GM13977 (cell line): ENCODE measurements at regions not wholly inside any gene's neighbourhood (a gene's known extent, or its start where the extent isn't known, plus 50 kb on each side); places are given as distances from the start of the nearest gene placed in this dataset.

ENCODE experiments used
- DNase-seq: peaks from one replicate; pipeline ENCODE4 v3.0.0; 2012; ENCODE audit warnings: low spot score
- CTCF ChIP-seq: IDR thresholded peaks from 2 replicates; pipeline ENCODE4 v1.5.1; 2012; ENCODE audit warnings: mild to moderate bottlenecking, control low read depth; ENCODE audit not compliant: insufficient read depth; ENCODE audit errors: extremely low read depth, missing control alignments
- in situ Hi-C: fragments of 300-500 bp; cut with MboI; formaldehyde crosslinking; loops from one replicate; pipeline ENCODE4 v1.12.0; 2022; ENCODE audit warnings: low sequenced_read_pairs, low pct_unique_long_range_greater_than_20kb, mixed read lengths, inconsistent platforms; ENCODE audit not compliant: unreplicated experiment

GRCh38 chr2:14235667-14236066, 396.9 kb upstream of the LRATD1 start:
- DNase-seq: no peak
- in situ Hi-C loops: no loop called here
- no peak for TF ChIP-seq CTCF

GRCh38 chr2:14237902-14238301, 394.6 kb upstream of the LRATD1 start:
- no peak for TF ChIP-seq CTCF
- DNase-seq: no peak
- in situ Hi-C loops: no loop called here

- no peak for DNase-seq
- in situ Hi-C loops: no loop called here
- no peak for TF ChIP-seq CTCF
Measured at GRCh38 chr2:14239605-14240004, 392.9 kb upstream of the LRATD1 start.

- in situ Hi-C loops: no loop called here
- DNase-seq: no peak
- TF ChIP-seq CTCF: no peak
Measured at GRCh38 chr2:14240868-14241267, 391.6 kb upstream of the LRATD1 start.

- no peak for DNase-seq
- in situ Hi-C loops: no loop called here
Measured at GRCh38 chr2:14245901-14246300, 386.6 kb upstream of the LRATD1 start.

GRCh38 chr2:14255135-14255820, 377.2 kb upstream of the LRATD1 start:
- no peak for DNase-seq
- in situ Hi-C loops: no loop called here
- TF ChIP-seq CTCF: no peak

More at GRCh38 chr2:14245901-14246300, 386.6 kb upstream of the LRATD1 start:
- TF ChIP-seq CTCF: no peak
